Astrocyte (in vitro differentiated cells and primary cell): ENCODE measurements at regions not wholly inside any gene's neighbourhood (a gene's known extent, or its start where the extent isn't known, plus 50 kb on each side); places are given as distances from the start of the nearest gene placed in this dataset.

Experiments
- DNase-seq: peaks from one replicate; pipeline ENCODE4 v3.0.0-alpha.2; 2010; ENCODE audit warnings: low read depth
- FAIRE-seq: peaks from 2 replicates; lab custom pipeline; 2011; peaks lifted over from hg19 to GRCh38; lab: Jason Lieb, UNC
- H2AFZ ChIP-seq: 2 replicates; pipeline ENCODE4 v1.6.0; 2012; ENCODE audit warnings: low read depth, low read length, inconsistent platforms
- H3K27ac ChIP-seq: 2 replicates; pipeline ENCODE4 v1.5.1; 2011; ENCODE audit warnings: low read depth, low read length, inconsistent platforms
- H3K27me3 ChIP-seq: 2 replicates; pipeline ENCODE4 v1.6.0; 2011; ENCODE audit warnings: low read length, inconsistent platforms; ENCODE audit not compliant: insufficient read depth
- H3K36me3 ChIP-seq: 2 replicates; pipeline ENCODE4 v1.5.1; 2011; ENCODE audit warnings: low read length, inconsistent platforms; ENCODE audit not compliant: insufficient read depth
- H3K4me1 ChIP-seq: 2 replicates; pipeline ENCODE4 v1.5.1; 2011; ENCODE audit warnings: low read length, inconsistent platforms; ENCODE audit not compliant: insufficient read depth
- H3K4me2 ChIP-seq: 2 replicates; pipeline ENCODE4 v1.6.0; 2012; ENCODE audit warnings: low read length, inconsistent platforms
- H3K4me3 ChIP-seq: 2 replicates; pipeline ENCODE4 v1.5.1; 2011; ENCODE audit warnings: low read depth, mild to moderate bottlenecking, low read length, inconsistent platforms; ENCODE audit not compliant: insufficient read depth
- H3K79me2 ChIP-seq: 2 replicates; pipeline ENCODE4 v1.6.0; 2012; ENCODE audit warnings: mild to moderate bottlenecking, low read length, inconsistent platforms; ENCODE audit not compliant: insufficient read depth
- H3K9ac ChIP-seq: 2 replicates; pipeline ENCODE4 v1.6.0; 2012; ENCODE audit warnings: mild to moderate bottlenecking, low read length, inconsistent platforms
- H3K9me3 ChIP-seq: 2 replicates; pipeline ENCODE4 v1.5.1; 2012; ENCODE audit warnings: low read depth, mild to moderate bottlenecking, low read length, inconsistent platforms; ENCODE audit not compliant: insufficient read depth
- H4K20me1 ChIP-seq: 2 replicates; pipeline ENCODE4 v1.6.0; 2012; ENCODE audit warnings: low read length, inconsistent platforms; ENCODE audit not compliant: insufficient read depth
- H3K27ac Mint-ChIP-seq: one replicate; pipeline ENCODE4 v1.8.0; 2021; ENCODE audit warnings: mild to moderate bottlenecking, mixed read lengths; ENCODE audit not compliant: unreplicated experiment
- H3K27me3 Mint-ChIP-seq: one replicate; pipeline ENCODE4 v1.8.0; 2021; ENCODE audit warnings: low read depth, mixed read lengths; ENCODE audit not compliant: unreplicated experiment
- H3K36me3 Mint-ChIP-seq: one replicate; pipeline ENCODE4 v1.8.0; 2021; ENCODE audit warnings: low read depth, mixed read lengths; ENCODE audit not compliant: unreplicated experiment
- H3K4me1 Mint-ChIP-seq: one replicate; pipeline ENCODE4 v1.8.0; 2021; ENCODE audit warnings: low read depth, mixed read lengths; ENCODE audit not compliant: unreplicated experiment
- H3K4me3 Mint-ChIP-seq: one replicate; pipeline ENCODE4 v1.8.0; 2021; ENCODE audit warnings: mild to moderate bottlenecking, moderate library complexity, mixed read lengths; ENCODE audit not compliant: unreplicated experiment
- H3K9me3 Mint-ChIP-seq: one replicate; pipeline ENCODE4 v1.8.0; 2021; ENCODE audit warnings: mild to moderate bottlenecking, mixed read lengths; ENCODE audit not compliant: unreplicated experiment
- CTCF ChIP-seq: IDR thresholded peaks from 2 replicates; pipeline ENCODE4 v1.5.1; 2011; ENCODE audit warnings: low read depth, mild to moderate bottlenecking, inconsistent platforms, low read length, moderate library complexity; ENCODE audit not compliant: insufficient read depth
- EZH2 ChIP-seq: IDR thresholded peaks from 2 replicates; pipeline ENCODE4 v1.6.1; 2012; ENCODE audit warnings: mild to moderate bottlenecking, low read length, inconsistent platforms; ENCODE audit not compliant: insufficient read depth

GRCh38 chr3:159858650-159859049 is 130.0 kb upstream of the IL12A start:
- Mint-ChIP-seq H3K36me3 (no peaks in the 10 kb centered on the region), H3K9me3 (no peaks in the 10 kb centered on the region), H3K27ac (no peak overlapping the region), H3K27me3 (no peaks in the 10 kb centered on the region), H3K4me3 (no peak overlapping the region), H3K4me1 (peaks cover 76% of the 10 kb centered on the region)
- Histone ChIP-seq H3K4me2 (no peak overlapping the region), H3K27me3 (no peaks in the 10 kb centered on the region), H3K79me2 (peaks cover 82% of the 10 kb centered on the region), H3K9me3 (no peaks in the 10 kb centered on the region), H4K20me1 (peaks cover 30% of the 10 kb centered on the region), H3K9ac (no peak overlapping the region), H2AFZ (no peak overlapping the region), H3K27ac (no peak overlapping the region), H3K36me3 (no peaks in the 10 kb centered on the region), H3K4me1 (peaks cover 44% of the 10 kb centered on the region), H3K4me3 (no peak overlapping the region)
- no peak for DNase-seq
- TF ChIP-seq CTCF = no peak
- TF ChIP-seq EZH2 = no peak
- no peak for FAIRE-seq

- H3K4me2 ChIP-seq = no peak overlapping the region
- H3K4me3 ChIP-seq = no peak overlapping the region
- Mint-ChIP-seq H3K4me3 (no peak overlapping the region), H3K27ac (peak overlapping the region; percentile 44), H3K9me3 (no peaks in the 10 kb centered on the region), H3K36me3 (no peaks in the 10 kb centered on the region), H3K4me1 (peaks cover 75% of the 10 kb centered on the region), H3K27me3 (no peaks in the 10 kb centered on the region)
- FAIRE-seq (no peak), DNase-seq (no peak)
- peaks cover 36% of the 10 kb centered on the region for H4K20me1 ChIP-seq
- peaks cover 89% of the 10 kb centered on the region for H3K79me2 ChIP-seq
- H3K27me3 ChIP-seq = no peaks in the 10 kb centered on the region
- H3K36me3 ChIP-seq = no peaks in the 10 kb centered on the region
- no peak overlapping the region for H2AFZ ChIP-seq
- TF ChIP-seq CTCF (no peak), EZH2 (no peak)
- H3K9me3 ChIP-seq = no peaks in the 10 kb centered on the region
- no peak overlapping the region for H3K27ac ChIP-seq
- H3K4me1 ChIP-seq = peaks cover 38% of the 10 kb centered on the region
- H3K9ac ChIP-seq = no peak overlapping the region
Observed at GRCh38 chr3:159859424-159859823, 129.2 kb upstream of the IL12A start.

- no peak overlapping the region for H2AFZ ChIP-seq
- Mint-ChIP-seq H3K36me3 (no peaks in the 10 kb centered on the region), H3K27me3 (no peaks in the 10 kb centered on the region), H3K4me1 (peaks cover 73% of the 10 kb centered on the region), H3K4me3 (no peak overlapping the region), H3K27ac (no peak overlapping the region), H3K9me3 (no peaks in the 10 kb centered on the region)
- FAIRE-seq = no peak
- H3K27me3 ChIP-seq = no peaks in the 10 kb centered on the region
- peaks cover 38% of the 10 kb centered on the region for H4K20me1 ChIP-seq
- no peak overlapping the region for H3K4me3 ChIP-seq
- H3K4me2 ChIP-seq = no peak overlapping the region
- peaks cover 39% of the 10 kb centered on the region for H3K4me1 ChIP-seq
- no peaks in the 10 kb centered on the region for H3K9me3 ChIP-seq
- DNase-seq = no peak
- H3K79me2 ChIP-seq = peaks cover 93% of the 10 kb centered on the region
- TF ChIP-seq EZH2 (no peak), CTCF (no peak)
- H3K9ac ChIP-seq = no peak overlapping the region
- H3K36me3 ChIP-seq = no peaks in the 10 kb centered on the region
- H3K27ac ChIP-seq = no peak overlapping the region
Observed at GRCh38 chr3:159859836-159860235, 128.8 kb upstream of the IL12A start.
